Left ventricle myocardium superior (tissue), 1 donor: ENCODE measurements at regions not wholly inside any gene's neighbourhood (a gene's known extent, or its start where the extent isn't known, plus 50 kb on each side); places are given as distances from the start of the nearest gene placed in this dataset.

ENCODE experiments used
- ATAC-seq: fragments of 200-7000 bp; cut with Tn5 transposase; one replicate; pipeline ENCODE4 v1.9.1; 2020; ENCODE audit warnings: mild to moderate bottlenecking, moderate library complexity
- DNase-seq: peaks from one replicate; pipeline ENCODE4 v3.0.0-alpha.2; 2020
- intact Hi-C: fragments of 100-400 bp; cut with micrococcal nuclease; formaldehyde crosslinking; loops from one replicate; pipeline ENCODE4 v1.11.0; 2022
- donor health status: DM: no; HTN: yes; CAD: no; lungs with severe emphysema.

- intact Hi-C loops, result no loop called here
- DNase-seq (no peak), ATAC-seq (no peak)
Observed at GRCh38 chr2:173740639-173741038, 224.5 kb downstream of the SP3 start.

- no peak for DNase-seq
- intact Hi-C loops, result no loop called here
- ATAC-seq, result peak; percentile 23
Observed at GRCh38 chr2:173741759-173742158, 223.4 kb downstream of the SP3 start.

GRCh38 chr2:173747035-173747434 is 218.1 kb downstream of the SP3 start:
- DNase-seq, result no peak
- intact Hi-C loops, result no loop called here

DNA sequence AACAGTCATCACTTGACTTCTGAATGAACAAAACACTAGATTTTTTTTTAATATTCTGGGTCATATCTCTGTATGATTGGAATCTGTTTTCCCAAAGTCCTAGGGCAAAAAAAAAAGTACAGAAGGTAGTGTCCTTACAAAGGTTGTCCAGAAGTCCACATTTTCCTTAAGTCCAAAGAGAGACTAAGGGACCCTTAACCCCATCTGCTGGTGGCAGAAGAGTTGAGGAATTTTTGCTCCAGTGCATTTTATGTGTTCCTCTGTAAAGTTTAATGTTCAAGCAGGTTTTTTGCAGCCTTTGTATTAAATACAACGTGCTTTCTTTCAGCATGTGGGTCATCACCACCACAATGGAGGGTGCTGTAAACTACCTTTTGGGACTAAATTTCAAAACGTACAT is 215.9 kb downstream of the SP3 start:
- ATAC-seq, result no peak
- intact Hi-C loops, result no loop called here
- DNase-seq, result no peak

More at GRCh38 chr2:173747035-173747434, 218.1 kb downstream of the SP3 start:
- no peak for ATAC-seq

GRCh38 chr2:173750353-173750801 is 214.8 kb downstream of the SP3 start:
- intact Hi-C loops, result no loop called here
- ATAC-seq (peak; percentile 73), DNase-seq (no peak)

- intact Hi-C loops, result no loop called here
- ATAC-seq (no peak), DNase-seq (no peak)
Observed at GRCh38 chr2:173750831-173751230, 214.3 kb downstream of the SP3 start.

DNA sequence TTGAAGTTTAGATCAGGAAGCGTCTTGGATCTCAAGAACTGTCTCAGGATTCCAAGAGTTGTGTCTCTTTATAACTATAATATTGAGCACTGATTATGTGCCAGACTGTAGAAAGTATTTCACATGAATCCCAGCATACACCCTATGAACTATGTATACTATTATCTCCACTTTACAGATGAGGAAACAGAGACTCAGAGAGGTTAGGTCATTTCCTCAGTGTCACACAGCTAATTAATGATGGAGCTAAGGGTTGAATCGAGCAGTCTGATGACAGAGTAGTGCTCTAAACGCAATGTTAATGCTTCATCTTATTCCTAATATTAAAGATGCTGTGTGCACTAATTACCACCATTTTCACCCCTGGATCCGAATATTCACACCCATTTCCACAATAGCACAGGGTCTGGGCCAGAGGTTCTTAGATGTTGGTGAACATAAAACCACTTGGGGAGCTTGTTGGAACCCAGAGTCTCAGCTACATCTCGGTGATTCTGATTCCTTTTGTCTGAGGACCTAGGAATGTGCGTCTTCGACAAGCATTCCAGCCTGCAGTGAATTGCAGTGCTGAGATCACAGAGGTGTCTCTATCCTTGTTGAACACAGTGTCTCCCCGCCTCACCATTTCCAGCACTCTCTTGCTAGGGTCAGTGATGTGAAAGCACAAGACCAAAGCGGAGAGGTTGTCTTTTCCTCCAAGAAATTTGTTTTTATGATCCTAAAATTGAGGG is 213.8 kb downstream of the SP3 start:
- intact Hi-C loops, result no loop called here
- no peak for ATAC-seq

DNA sequence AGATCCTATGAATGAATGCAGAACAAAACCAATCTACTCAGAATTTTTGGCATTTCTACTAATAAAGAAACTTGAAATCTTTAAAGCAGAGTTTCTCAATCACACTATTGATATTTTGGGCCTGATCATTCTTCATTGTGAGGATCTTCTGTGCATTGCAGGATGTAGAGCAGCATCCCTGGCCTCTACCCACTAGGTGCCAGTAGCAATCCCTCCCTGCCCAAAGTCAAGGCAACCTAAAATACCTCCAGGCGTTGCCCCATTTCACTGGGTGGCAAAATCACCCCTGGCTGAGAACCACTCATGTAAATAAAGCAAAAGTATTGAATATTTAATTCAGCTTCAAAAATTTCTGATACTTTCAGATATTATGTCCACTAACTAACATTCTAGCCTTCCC is 213.0 kb downstream of the SP3 start:
- DNase-seq (no peak), ATAC-seq (no peak)
- intact Hi-C loops, result no loop called here

More for the DNA sequence above, 213.8 kb downstream of the SP3 start:
- DNase-seq, result no peak

GRCh38 chr2:173753441-173753840 is 211.7 kb downstream of the SP3 start:
- no peak for ATAC-seq
- DNase-seq, result no peak
- intact Hi-C loops, result no loop called here

GRCh38 chr2:173754165-173754564 is 211.0 kb downstream of the SP3 start:
- DNase-seq (no peak), ATAC-seq (no peak)
- intact Hi-C loops, result no loop called here

GRCh38 chr2:173754837-173755236 is 210.3 kb downstream of the SP3 start:
- intact Hi-C loops, result no loop called here
- DNase-seq, result no peak

GRCh38 chr2:173755798-173756197 is 209.4 kb downstream of the SP3 start:
- DNase-seq (no peak), ATAC-seq (no peak)
- intact Hi-C loops, result no loop called here

More at GRCh38 chr2:173754837-173755236, 210.3 kb downstream of the SP3 start:
- ATAC-seq, result peak; percentile 90

DNA sequence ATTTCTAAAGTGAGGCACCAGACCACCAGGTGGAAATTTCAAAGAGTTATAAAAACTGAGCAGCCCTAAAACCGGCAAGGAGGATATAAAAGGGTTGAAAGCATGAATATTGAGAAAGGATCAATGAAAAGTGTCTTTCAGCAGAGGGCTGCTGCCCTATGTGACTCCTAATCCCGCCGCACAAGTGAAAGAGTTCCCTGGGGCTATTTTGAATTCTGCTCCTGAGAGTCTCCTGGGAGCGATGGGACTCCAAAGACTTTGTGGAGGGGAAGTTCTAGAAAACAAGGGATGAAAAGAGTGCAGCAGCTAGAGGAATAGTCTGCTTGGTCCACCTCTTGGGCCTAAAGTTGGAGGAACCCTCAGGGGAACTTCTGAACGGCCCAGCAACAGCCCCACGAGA is 205.2 kb downstream of the SP3 start:
- intact Hi-C loops, result no loop called here
- DNase-seq (no peak), ATAC-seq (no peak)

- intact Hi-C loops, result no loop called here
- ATAC-seq (no peak), DNase-seq (no peak)
Observed at GRCh38 chr2:173760553-173760952, 204.6 kb downstream of the SP3 start.

DNA sequence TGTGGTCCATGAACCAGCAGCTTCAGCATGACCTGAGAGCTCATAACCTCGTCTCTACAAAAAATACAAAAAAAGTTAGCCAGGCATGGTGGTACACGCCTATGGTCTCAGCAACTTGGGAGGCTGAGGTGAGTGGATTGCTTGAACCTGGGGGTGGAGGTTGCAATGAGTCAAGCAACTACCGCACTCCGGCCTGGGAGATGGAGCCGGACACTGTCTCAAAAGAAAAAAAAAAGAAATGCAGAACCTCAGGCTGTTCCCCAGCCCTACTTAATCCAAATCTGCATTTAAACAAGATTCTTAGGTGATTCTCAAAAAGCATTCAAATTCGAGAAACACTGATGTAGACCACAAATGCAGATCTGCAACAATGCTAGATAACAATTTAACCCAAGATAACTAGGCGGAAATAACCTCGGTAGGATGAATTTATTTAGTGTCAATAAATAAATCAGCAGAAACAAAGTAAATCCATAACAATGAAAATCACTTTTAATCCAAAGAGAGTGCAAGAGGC is 203.5 kb downstream of the SP3 start:
- intact Hi-C loops, result no loop called here
- no peak for ATAC-seq
- DNase-seq, result no peak

- no peak for DNase-seq
- ATAC-seq, result no peak
- intact Hi-C loops, result no loop called here
Observed at GRCh38 chr2:173762221-173762620, 203.0 kb downstream of the SP3 start.

DNA sequence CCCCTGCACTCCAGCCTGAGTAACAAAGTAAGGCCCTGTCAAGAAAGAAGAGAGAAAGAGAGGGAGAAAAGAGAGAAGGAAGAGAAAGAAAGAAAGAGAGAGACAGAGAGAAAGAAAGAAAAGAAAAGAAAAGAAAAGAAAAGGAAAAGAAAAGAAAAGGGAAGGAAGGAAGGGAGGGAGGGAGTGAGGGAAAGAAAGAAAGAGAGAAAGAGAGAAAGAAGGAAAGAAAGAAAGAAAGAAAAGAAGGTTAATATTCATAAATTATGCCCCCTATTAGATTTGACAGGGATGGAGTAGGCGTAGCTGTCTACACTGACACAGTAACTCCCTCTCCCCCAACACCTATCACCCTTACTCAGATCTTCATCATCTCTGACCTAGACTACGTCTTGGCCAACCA is 202.3 kb downstream of the SP3 start:
- ATAC-seq (no peak), DNase-seq (no peak)
- intact Hi-C loops, result no loop called here

- ATAC-seq, result no peak
- no peak for DNase-seq
- intact Hi-C loops, result no loop called here
Observed at GRCh38 chr2:173763641-173764040, 201.5 kb downstream of the SP3 start.

DNA sequence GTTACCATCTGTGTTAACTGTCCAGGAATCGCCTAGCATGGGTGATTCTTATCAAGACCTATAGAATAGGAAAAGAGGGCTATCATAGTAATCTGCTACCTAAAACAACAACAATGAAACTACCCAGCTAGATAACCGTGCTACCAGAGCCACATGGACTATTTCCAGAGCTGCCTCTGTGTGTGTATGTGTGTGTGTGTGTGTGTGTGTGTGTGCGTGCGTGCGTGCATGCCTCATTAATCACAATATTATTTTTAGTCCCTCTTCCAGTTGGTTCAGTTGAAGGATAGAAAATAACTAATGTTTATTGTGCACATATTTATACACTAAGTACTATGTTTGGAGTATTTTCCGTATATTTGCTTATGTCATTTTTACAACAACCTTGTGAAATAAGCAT is 201.1 kb downstream of the SP3 start:
- DNase-seq (peak; percentile 36), ATAC-seq (peak; percentile 71)
- intact Hi-C loops, result no loop called here

GRCh38 chr2:173766537-173767289 is 198.5 kb downstream of the SP3 start:
- DNase-seq (no peak), ATAC-seq (no peak)
- intact Hi-C loops, result no loop called here
